HG02884 (cell line): ENCODE measurements at regions not wholly inside any gene's neighbourhood (a gene's known extent, or its start where the extent isn't known, plus 50 kb on each side); places are given as distances from the start of the nearest gene placed in this dataset.

Experiments
- ATAC-seq: cut with Tn5 transposase; IDR thresholded peaks from one replicate; pipeline ENCODE4 v1.9.1; 2021; ENCODE audit warnings: mild to moderate bottlenecking, moderate library complexity; ENCODE audit not compliant: unreplicated experiment

DNA sequence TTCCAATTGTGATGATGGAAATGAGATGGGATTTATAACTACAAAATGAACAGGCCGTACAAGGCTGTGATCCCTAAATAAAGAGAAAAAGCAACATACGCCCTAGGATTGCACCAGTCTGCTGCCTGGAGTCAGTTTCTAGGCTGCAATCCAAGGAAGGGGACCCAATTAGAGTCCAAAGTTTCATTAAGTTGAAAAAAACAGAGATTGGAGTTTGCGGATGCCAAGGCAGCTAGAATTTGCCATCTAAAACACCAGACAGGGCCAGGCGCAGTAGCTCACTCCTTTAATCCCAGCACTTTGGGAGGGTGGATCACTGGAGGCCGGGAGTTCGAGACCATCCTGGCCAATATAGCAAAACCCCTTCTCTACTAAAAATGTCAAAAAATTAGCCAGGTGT, 661.0 kb downstream of the RPS29 start:
- ATAC-seq, result no peak

GRCh38 chr14:48914921-48915320, 671.3 kb downstream of the RPS29 start:
- no peak for ATAC-seq

GRCh38 chr14:48914382-48914781, 671.8 kb downstream of the RPS29 start:
- ATAC-seq, result no peak

DNA sequence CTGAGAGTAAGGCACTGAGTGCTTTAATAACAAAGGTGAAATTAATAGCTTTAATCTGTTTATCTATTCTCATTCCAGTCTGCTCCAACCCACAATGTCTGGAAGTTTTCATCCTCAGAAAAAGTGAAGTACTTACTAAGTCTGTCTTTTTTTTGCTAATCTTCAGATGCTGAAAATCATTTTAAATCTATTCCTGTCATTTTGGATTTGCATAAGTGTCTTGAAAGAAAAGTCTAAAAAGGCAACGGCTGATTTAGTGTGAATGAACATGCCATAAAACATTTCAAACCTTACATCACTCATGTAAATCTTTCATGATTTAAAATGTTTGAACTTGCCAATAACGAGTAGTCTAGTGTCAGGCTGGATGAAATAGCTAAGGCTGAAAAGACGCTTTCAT, 685.6 kb downstream of the RPS29 start:
- no peak for ATAC-seq

GRCh38 chr14:48890333-48890732, 695.8 kb downstream of the RPS29 start:
- no peak for ATAC-seq

- no peak for ATAC-seq
Observed at GRCh38 chr14:48876806-48877340, 709.3 kb downstream of the RPS29 start.

DNA sequence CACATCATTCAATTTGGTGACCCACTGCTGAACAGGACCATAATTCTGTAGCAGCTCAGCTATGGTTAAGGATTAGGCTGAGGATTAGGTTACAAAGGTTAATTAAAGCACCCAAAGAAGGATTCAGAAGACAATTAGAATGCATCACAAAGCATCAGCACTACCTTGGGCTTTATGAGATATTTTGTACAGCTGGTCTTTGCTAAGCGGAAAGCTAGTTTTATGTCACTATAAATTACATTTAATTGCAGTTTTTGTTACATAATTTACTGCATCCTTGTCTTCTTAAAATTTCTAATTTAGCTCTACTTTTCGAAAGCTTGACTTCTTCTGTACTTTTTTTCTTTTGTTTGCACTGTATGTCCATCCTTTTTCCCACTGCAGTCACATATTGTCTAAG, 711.5 kb downstream of the RPS29 start:
- ATAC-seq, result no peak

DNA sequence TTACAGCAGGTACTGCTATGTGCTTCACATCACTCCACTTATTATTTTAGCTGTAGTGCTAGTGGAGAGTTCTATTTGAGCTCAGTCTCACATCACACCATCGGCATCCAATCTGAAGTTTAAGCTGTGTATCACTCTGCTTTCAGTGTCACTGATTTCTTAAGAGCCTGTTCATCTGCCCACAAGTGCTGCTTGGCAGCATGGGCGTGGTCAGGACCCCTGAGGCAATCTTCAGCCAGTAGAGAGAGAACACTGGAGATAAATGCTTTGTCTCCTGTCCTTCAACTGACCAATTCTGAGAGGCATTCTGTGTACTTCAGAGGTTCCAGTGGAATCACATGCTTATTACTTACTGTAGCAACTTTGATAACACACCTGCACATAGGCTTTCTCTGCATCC, 728.8 kb downstream of the RPS29 start:
- no peak for ATAC-seq

- ATAC-seq, result no peak
Observed at GRCh38 chr14:48853159-48853558, 733.0 kb downstream of the RPS29 start.

DNA sequence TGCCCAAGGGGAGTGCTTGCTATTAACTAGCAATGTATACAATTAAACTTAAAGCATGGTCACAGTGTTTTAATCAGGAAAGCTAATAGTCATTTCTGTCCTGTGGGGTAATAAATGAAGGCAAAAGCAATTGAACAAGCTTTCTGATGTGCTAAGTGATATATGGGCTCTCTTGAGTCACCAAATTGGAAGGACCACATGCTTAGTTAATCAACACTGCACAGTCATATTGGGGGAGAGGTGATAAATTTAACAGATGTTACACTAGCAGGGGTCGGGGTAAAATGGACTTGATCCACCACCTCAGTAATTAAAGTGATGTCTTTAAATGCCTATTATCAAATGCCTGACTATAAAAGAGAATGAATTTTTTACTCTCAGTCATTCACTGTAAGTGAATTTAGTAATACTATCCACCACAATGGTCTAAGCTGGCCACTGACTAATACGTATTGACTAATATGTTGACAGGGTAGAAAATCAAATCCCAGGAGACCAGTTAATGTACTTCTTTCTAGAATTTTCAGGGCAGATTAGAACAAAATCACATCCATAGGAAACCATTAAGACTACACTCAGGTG, 736.3 kb downstream of the RPS29 start:
- ATAC-seq, result no peak

- ATAC-seq, result no peak
Observed at GRCh38 chr14:48842785-48843184, 743.4 kb downstream of the RPS29 start.

- no peak for ATAC-seq
Observed at GRCh38 chr14:48826058-48826457, 760.1 kb downstream of the RPS29 start.

- no peak for ATAC-seq
Observed at GRCh38 chr14:48814562-48814961, 771.6 kb downstream of the RPS29 start.

- ATAC-seq, result no peak
Observed at GRCh38 chr14:48805315-48805714, 780.9 kb downstream of the RPS29 start.

DNA sequence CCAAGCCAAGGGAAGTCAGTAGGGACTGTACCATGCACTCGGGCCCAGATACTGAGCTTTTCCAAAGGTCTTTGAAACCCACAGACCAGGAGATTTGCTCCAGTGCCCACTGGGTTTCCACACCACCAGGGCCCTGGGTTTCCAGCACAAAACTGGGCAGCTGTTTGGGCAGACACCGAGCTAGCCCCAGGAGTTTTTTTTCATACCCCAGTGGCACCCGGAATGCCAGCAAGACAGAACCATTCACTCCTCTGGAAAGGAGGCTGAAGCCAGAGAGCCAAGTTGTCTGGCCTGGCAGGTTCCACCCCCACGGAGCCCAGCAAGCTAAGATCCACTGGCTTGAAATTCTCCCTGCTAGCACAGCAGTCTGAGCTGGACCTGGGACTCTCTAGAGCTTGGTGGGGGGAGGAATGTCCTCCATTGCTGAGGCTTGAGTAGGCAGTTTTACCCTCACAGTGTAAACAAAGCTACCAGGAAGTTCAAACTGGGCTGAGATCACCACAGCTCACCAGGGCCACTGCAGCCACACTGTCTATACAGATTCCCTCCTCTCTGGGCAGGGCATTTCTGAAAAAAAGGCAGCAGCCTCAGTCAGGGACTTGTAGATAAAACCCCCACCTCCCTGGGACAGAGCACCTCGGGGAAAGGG, 793.7 kb downstream of the RPS29 start:
- ATAC-seq, result no peak

DNA sequence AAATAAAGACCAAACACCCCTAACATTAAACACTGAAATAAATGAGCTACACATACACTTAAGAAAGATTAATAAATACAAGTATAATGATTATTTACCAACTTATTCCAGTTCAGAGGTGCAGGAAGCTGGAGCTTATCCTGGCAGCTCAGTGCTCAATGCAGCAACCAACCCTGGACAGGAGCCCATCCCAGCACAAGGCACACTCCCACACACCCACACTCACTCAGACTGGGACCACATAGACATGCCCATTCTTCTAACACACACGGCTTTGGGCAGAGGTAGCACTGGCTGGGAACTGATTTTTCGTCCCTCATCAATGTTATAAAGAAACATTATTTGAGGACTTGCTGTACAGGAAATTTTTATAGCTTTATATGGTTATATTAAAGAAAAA, 797.4 kb downstream of the RPS29 start:
- no peak for ATAC-seq

- no peak for ATAC-seq
Observed at GRCh38 chr14:48786498-48786897, 799.7 kb downstream of the RPS29 start.

- no peak for ATAC-seq
Observed at GRCh38 chr14:48771717-48772116, 814.5 kb downstream of the RPS29 start.

DNA sequence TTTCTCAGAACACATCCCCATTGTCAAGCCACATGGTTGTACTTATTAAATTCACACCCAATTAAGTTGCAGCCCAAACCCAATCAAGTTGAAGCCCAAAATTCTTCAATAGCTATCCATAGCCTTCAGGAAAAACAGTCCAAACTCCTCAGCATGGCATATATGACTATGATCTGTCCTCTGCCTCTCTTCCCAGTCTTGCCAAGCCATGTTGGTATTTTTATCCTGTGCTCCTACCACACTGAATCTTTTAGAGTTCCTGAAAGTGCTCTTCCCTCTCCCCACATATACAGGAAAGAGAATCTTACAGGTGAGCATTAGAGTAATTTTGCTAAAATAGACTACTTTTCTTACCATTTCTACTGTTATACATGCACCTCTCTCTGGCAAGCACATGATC, 834.9 kb downstream of the RPS29 start:
- ATAC-seq, result no peak

DNA sequence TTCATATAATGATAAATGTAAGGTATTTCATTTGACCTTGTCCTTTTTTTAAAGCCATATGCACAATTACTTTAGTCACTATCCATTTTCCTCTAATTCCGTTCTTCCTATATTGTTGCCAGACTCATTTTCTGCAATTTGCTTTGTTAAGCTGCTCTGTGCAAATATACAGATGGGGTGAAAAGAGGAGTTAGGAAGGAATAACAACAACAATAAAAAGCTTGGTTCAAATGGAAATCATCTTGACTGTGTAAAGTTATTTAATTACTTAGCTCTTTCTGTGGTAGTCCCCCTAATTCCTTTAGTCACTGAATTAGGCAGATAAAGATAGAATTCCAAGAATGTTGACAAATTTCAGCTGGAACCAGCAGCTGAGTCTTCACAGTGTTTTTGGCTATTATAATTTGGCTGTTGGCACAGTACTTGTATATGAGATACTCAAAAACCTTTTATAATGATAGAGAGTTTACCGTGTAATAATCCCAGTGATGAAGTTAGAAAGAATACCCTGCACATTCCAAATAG, 838.0 kb downstream of the RPS29 start:
- no peak for ATAC-seq

GRCh38 chr14:48747561-48748089, 838.6 kb downstream of the RPS29 start:
- ATAC-seq, result no peak

DNA sequence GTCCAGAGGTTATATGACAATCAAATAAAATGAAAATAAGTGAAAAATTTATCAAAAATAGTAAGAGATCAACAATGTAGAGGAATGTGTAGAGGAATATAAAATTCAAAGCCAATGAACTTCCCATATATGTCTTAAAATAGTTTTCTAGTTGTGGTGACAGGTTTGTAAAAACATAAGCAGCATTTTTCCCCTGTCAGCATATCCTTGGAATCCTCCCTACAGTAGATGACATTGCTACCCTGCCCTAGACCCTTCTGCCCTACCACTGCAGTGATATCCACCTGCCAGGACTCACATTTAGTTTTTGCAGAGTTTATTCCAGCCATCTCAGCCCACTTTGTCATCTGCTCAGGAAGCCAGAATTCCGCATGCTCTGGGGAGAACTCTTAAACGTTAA, 842.0 kb downstream of the RPS29 start:
- ATAC-seq, result no peak
